Neural cell (in vitro differentiated cells): ENCODE measurements at regions not wholly inside any gene's neighbourhood (a gene's known extent, or its start where the extent isn't known, plus 50 kb on each side); places are given as distances from the start of the nearest gene placed in this dataset.

ENCODE experiments used
- H2AFZ ChIP-seq: fragments of 200-600, 300-800 bp; sonication (generic), shearing (Covaris generic); 2 replicates; pipeline ENCODE4 v1.6.0; 2014; ENCODE audit warnings: low read depth, mild to moderate bottlenecking, antibody characterized with exemption, low read length, moderate library complexity
- H3F3A ChIP-seq: fragments of 200-600 bp; shearing (Covaris generic); 2 replicates; pipeline ENCODE4 v1.6.1; 2016; ENCODE audit warnings: mild to moderate bottlenecking, moderate library complexity, mixed read lengths, antibody characterized with exemption, low read length; ENCODE audit not compliant: insufficient read depth, poor library complexity, severe bottlenecking
- H3K27ac ChIP-seq: fragments of 200-600, 300-800 bp; sonication (generic), shearing (Covaris generic); 2 replicates; pipeline ENCODE4 v1.5.1; 2014; ENCODE audit warnings: mild to moderate bottlenecking, low read length, moderate library complexity
- H3K27me3 ChIP-seq: fragments of 300-800, 200-600 bp; sonication (generic), shearing (Covaris generic); 2 replicates; pipeline ENCODE4 v1.6.0; 2014; ENCODE audit warnings: mild to moderate bottlenecking, low read depth, low read length, moderate library complexity; ENCODE audit not compliant: insufficient read depth
- H3K36me3 ChIP-seq: fragments of 300-800, 200-600 bp; sonication (generic), shearing (Covaris generic); 2 replicates; pipeline ENCODE4 v1.5.1; 2014; ENCODE audit warnings: mild to moderate bottlenecking, antibody characterized with exemption, low read length, moderate library complexity; ENCODE audit not compliant: insufficient read depth
- H3K4me2 ChIP-seq: fragments of 300-800, 200-600 bp; sonication (generic), shearing (Covaris generic); 2 replicates; pipeline ENCODE4 v1.6.0; 2014; ENCODE audit warnings: mild to moderate bottlenecking, low read length
- H3K4me3 ChIP-seq: fragments of 300-800, 200-600 bp; sonication (generic), shearing (Covaris generic); 2 replicates; pipeline ENCODE4 v1.5.1; 2014; ENCODE audit warnings: mild to moderate bottlenecking, low read length, moderate library complexity
- H3K79me2 ChIP-seq: fragments of 200-600 bp; shearing (Covaris generic); replicated peaks from 2 replicates; pipeline ENCODE4 v1.6.0; 2014; ENCODE audit warnings: mild to moderate bottlenecking, low read length, moderate library complexity; ENCODE audit not compliant: insufficient read depth
- H3K9ac ChIP-seq: fragments of 300-800, 200-600 bp; sonication (generic), shearing (Covaris generic); 2 replicates; pipeline ENCODE4 v1.6.1; 2016; ENCODE audit warnings: mild to moderate bottlenecking, low read length, mixed read lengths
- H3K9me2 ChIP-seq: fragments of 200-600 bp; shearing (Covaris generic); 2 replicates; pipeline ENCODE4 v1.6.1; 2016; ENCODE audit warnings: mild to moderate bottlenecking, low read length, mixed read lengths; ENCODE audit not compliant: insufficient read depth
- H3K9me3 ChIP-seq: fragments of 200-600, 300-800 bp; sonication (generic), shearing (Covaris generic); 2 replicates; pipeline ENCODE4 v1.6.1; 2016; ENCODE audit warnings: mild to moderate bottlenecking, mixed run types, low read length, moderate library complexity, mixed read lengths
- H4K20me1 ChIP-seq: fragments of 200-600 bp; shearing (Covaris generic); 2 replicates; pipeline ENCODE4 v1.6.1; 2016; ENCODE audit warnings: mild to moderate bottlenecking, mixed run types; ENCODE audit not compliant: insufficient read depth
- CTCF ChIP-seq: fragments of 450-650 bp; IDR thresholded peaks from 2 replicates; pipeline ENCODE4 v1.5.1; 2014; ENCODE audit warnings: antibody characterized with exemption, mild to moderate bottlenecking, moderate library complexity; ENCODE audit not compliant: poor library complexity, severe bottlenecking
- EP300 ChIP-seq: fragments of 450-650 bp; conservative IDR thresholded peaks from 2 replicates; pipeline ENCODE4 v1.6.1; 2014; ENCODE audit warnings: antibody characterized with exemption, mild to moderate bottlenecking, moderate library complexity; ENCODE audit not compliant: poor library complexity, severe bottlenecking
- EZH2 ChIP-seq: fragments of 200-600, 300-800 bp; shearing (Covaris generic), sonication (generic); IDR thresholded peaks from 2 replicates; pipeline ENCODE4 v1.6.1; 2014; ENCODE audit warnings: antibody characterized with exemption, low read length, borderline replicate concordance, mild to moderate bottlenecking; ENCODE audit not compliant: insufficient read depth, poor library complexity, severe bottlenecking
- MXI1 ChIP-seq: fragments of 450-650 bp; conservative IDR thresholded peaks from 2 replicates; pipeline ENCODE4 v1.6.1; 2014; ENCODE audit warnings: antibody characterized with exemption, mild to moderate bottlenecking; ENCODE audit not compliant: poor library complexity, severe bottlenecking
- POLR2AphosphoS5 ChIP-seq: IDR thresholded peaks from 2 replicates; pipeline ENCODE4 v1.6.1; 2012
- RAD21 ChIP-seq: fragments of 450-650 bp; conservative IDR thresholded peaks from 2 replicates; pipeline ENCODE4 v1.6.1; 2014; ENCODE audit warnings: antibody characterized with exemption, mild to moderate bottlenecking, moderate library complexity
- REST ChIP-seq: IDR thresholded peaks from 2 replicates; pipeline ENCODE4 v1.6.1; 2012; ENCODE audit warnings: borderline replicate concordance
- SMC3 ChIP-seq: fragments of 450-650 bp; conservative IDR thresholded peaks from 2 replicates; pipeline ENCODE4 v1.6.1; 2014; ENCODE audit warnings: antibody characterized with exemption, mild to moderate bottlenecking, moderate library complexity; ENCODE audit not compliant: poor library complexity
- TAF1 ChIP-seq: IDR thresholded peaks from 2 replicates; pipeline ENCODE4 v1.6.1; 2012; ENCODE audit warnings: low read depth

GRCh38 chr4:64897683-64898082 lies 488.4 kb upstream of the TECRL start:
- Histone ChIP-seq H3K79me2 (no peaks in the 10 kb centered on the region), H3K9me2 (no peaks in the 10 kb centered on the region), H3K4me2 (no peak overlapping the region), H3K9ac (no peak overlapping the region), H3K27ac (peak overlapping the region; percentile 34), H3F3A (no peaks in the 10 kb centered on the region), H4K20me1 (no peaks in the 10 kb centered on the region), H2AFZ (no peak overlapping the region), H3K36me3 (no peaks in the 10 kb centered on the region), H3K4me3 (peak overlapping the region; percentile 19), H3K9me3 (no peaks in the 10 kb centered on the region), H3K27me3 (no peaks in the 10 kb centered on the region)
- TF ChIP-seq REST (peak; percentile 39), MXI1 (no peak), EP300 (peak; percentile 91), POLR2AphosphoS5 (peak; percentile 68)

- Histone ChIP-seq H3K27me3 (no peaks in the 10 kb centered on the region), H3K9me3 (no peaks in the 10 kb centered on the region), H3K36me3 (no peaks in the 10 kb centered on the region), H3K4me3 (no peak overlapping the region), H4K20me1 (no peaks in the 10 kb centered on the region), H2AFZ (no peak overlapping the region), H3K79me2 (no peaks in the 10 kb centered on the region), H3K9me2 (no peaks in the 10 kb centered on the region), H3K4me2 (no peak overlapping the region), H3F3A (no peaks in the 10 kb centered on the region), H3K27ac (no peak overlapping the region), H3K9ac (no peak overlapping the region)
- TF ChIP-seq RAD21 (no peak), CTCF (no peak), SMC3 (no peak), MXI1 (no peak), POLR2AphosphoS5 (no peak), REST (no peak), EZH2 (no peak), TAF1 (no peak), EP300 (no peak)
Observed at GRCh38 chr4:64895031-64895430, 485.8 kb upstream of the TECRL start.
